CD8-positive, alpha-beta memory T cell (primary cell): ENCODE measurements at regions not wholly inside any gene's neighbourhood (a gene's known extent, or its start where the extent isn't known, plus 50 kb on each side); places are given as distances from the start of the nearest gene placed in this dataset.

Source experiments
- CTCF ChIA-PET: fragments of 350-600 bp; sonication (Branson Sonifier 250); formaldehyde crosslinking; loops from one replicate; lab custom pipeline; 2021; ENCODE audit warnings: antibody characterized with exemption; lab: Charles Lee
- POLR2A ChIA-PET: fragments of 350-600 bp; sonication (Branson Sonifier 250); formaldehyde crosslinking; loops from one replicate; lab custom pipeline; 2021; ENCODE audit warnings: antibody characterized with exemption; lab: Charles Lee
- DNase-seq, 5 donors: peaks; one replicate each; pipeline versions ENCODE4 v3.0.0 to v3.0.0-alpha.2; 2020 to 2022; ENCODE audit warnings: mixed read lengths in 1 of 5
- H3K27ac ChIP-seq: one replicate; pipeline ENCODE4 v1.7.0; 2013; ENCODE audit warnings: low read depth, mild to moderate bottlenecking, low read length, moderate library complexity
- H3K27me3 ChIP-seq: 2 replicates; pipeline ENCODE4 v1.7.0; 2013; ENCODE audit warnings: low read length, mild to moderate bottlenecking; ENCODE audit not compliant: insufficient read depth, poor library complexity, severe bottlenecking
- H3K36me3 ChIP-seq: 2 replicates; pipeline ENCODE4 v1.7.0; 2013; ENCODE audit warnings: mild to moderate bottlenecking, low read length, moderate library complexity; ENCODE audit not compliant: insufficient read depth
- H3K4me1 ChIP-seq: 2 replicates; pipeline ENCODE4 v1.7.0; 2013; ENCODE audit warnings: mild to moderate bottlenecking, low read length, moderate library complexity; ENCODE audit not compliant: insufficient read depth
- H3K4me3 ChIP-seq: 2 replicates; pipeline ENCODE4 v1.7.0; 2013; ENCODE audit warnings: mild to moderate bottlenecking, low read length
- H3K9me3 ChIP-seq: 2 replicates; pipeline ENCODE4 v1.7.0; 2013; ENCODE audit warnings: mild to moderate bottlenecking, low read length
- H3K27ac Mint-ChIP-seq, 8 donors: one replicate each; pipeline ENCODE4 v1.8.0; 2020 to 2021; ENCODE audit warnings: mixed read lengths in 8 of 8, mild to moderate bottlenecking in 6 of 8, inconsistent platforms in 3 of 8, moderate library complexity in 3 of 8
- H3K27me3 Mint-ChIP-seq, 2 donors: one replicate each; pipeline ENCODE4 v1.8.0; 2020 to 2021; ENCODE audit warnings: mixed read lengths in 2 of 2, mild to moderate bottlenecking in 1 of 2, moderate library complexity in 1 of 2
- H3K36me3 Mint-ChIP-seq, 3 donors: one replicate each; pipeline ENCODE4 v1.8.0; 2020 to 2021; ENCODE audit warnings: mixed read lengths in 3 of 3, inconsistent platforms in 1 of 3, mild to moderate bottlenecking in 1 of 3
- H3K4me1 Mint-ChIP-seq, 3 donors: one replicate each; pipeline ENCODE4 v1.8.0; 2020 to 2021; ENCODE audit warnings: mixed read lengths in 3 of 3, inconsistent platforms in 1 of 3, mild to moderate bottlenecking in 1 of 3
- H3K4me3 Mint-ChIP-seq, 7 donors: one replicate each; pipeline ENCODE4 v1.8.0; 2020 to 2021; ENCODE audit warnings: mixed read lengths in 7 of 7, mild to moderate bottlenecking in 6 of 7, moderate library complexity in 4 of 7, inconsistent platforms in 2 of 7
- H3K9me3 Mint-ChIP-seq, 5 donors: one replicate each; pipeline ENCODE4 v1.8.0; 2020 to 2022; ENCODE audit warnings: mixed read lengths in 5 of 5, mild to moderate bottlenecking in 3 of 5, moderate library complexity in 2 of 5, inconsistent platforms in 1 of 5

- ChIA-PET CTCF (no interaction called here), POLR2A (no interaction called here)
- no peak overlapping the region for H3K4me3 ChIP-seq
- DNase-seq, result no peak
- no peaks in the 10 kb centered on the region for H3K4me1 ChIP-seq
- H3K27ac ChIP-seq, result no peak overlapping the region
- no peaks in the 10 kb centered on the region for H3K27me3 ChIP-seq
- H3K4me3 Mint-ChIP-seq, result no peak overlapping the region
- H3K36me3 ChIP-seq, result no peaks in the 10 kb centered on the region
- H3K4me1 Mint-ChIP-seq, result no peaks in the 10 kb centered on the region
- no peaks in the 10 kb centered on the region for H3K9me3 ChIP-seq
- H3K9me3 Mint-ChIP-seq, result peaks cover 3 to 19% (median 4%) of the 10 kb centered on the region in 5 donors
- no peaks in the 10 kb centered on the region for H3K27me3 Mint-ChIP-seq
- H3K27ac Mint-ChIP-seq, result no peak overlapping the region
- H3K36me3 Mint-ChIP-seq, result no peaks in the 10 kb centered on the region
Measured at GRCh38 chr6:74534465-74535211, 671.2 kb downstream of the COL12A1 start.

GRCh38 chr6:74519163-74519562 is 686.7 kb downstream of the COL12A1 start:
- DNase-seq, result no peak
- Mint-ChIP-seq H3K36me3 (no peaks in the 10 kb centered on the region), H3K27me3 (no peaks in the 10 kb centered on the region), H3K9me3 (peaks cover 0 to 8% (median 3%) of the 10 kb centered on the region in 5 donors), H3K27ac (no peak overlapping the region), H3K4me1 (no peaks in the 10 kb centered on the region), H3K4me3 (no peak overlapping the region)
- no peaks in the 10 kb centered on the region for H3K9me3 ChIP-seq
- no peaks in the 10 kb centered on the region for H3K27me3 ChIP-seq
- H3K4me3 ChIP-seq, result no peak overlapping the region
- ChIA-PET CTCF (no interaction called here), POLR2A (no interaction called here)
- H3K27ac ChIP-seq, result no peak overlapping the region
- H3K4me1 ChIP-seq, result no peaks in the 10 kb centered on the region
- no peaks in the 10 kb centered on the region for H3K36me3 ChIP-seq

- no peaks in the 10 kb centered on the region for H3K4me1 Mint-ChIP-seq
- H3K36me3 Mint-ChIP-seq, result no peaks in the 10 kb centered on the region
- peaks cover 0 to 6% (median 3%) of the 10 kb centered on the region in 5 donors for H3K9me3 Mint-ChIP-seq
- Histone ChIP-seq H3K9me3 (no peaks in the 10 kb centered on the region), H3K27me3 (no peaks in the 10 kb centered on the region), H3K36me3 (no peaks in the 10 kb centered on the region), H3K27ac (no peak overlapping the region), H3K4me1 (no peaks in the 10 kb centered on the region), H3K4me3 (no peak overlapping the region)
- CTCF ChIA-PET, result no interaction called here
- no peak overlapping the region for H3K4me3 Mint-ChIP-seq
- no peak overlapping the region for H3K27ac Mint-ChIP-seq
- H3K27me3 Mint-ChIP-seq, result no peaks in the 10 kb centered on the region
- POLR2A ChIA-PET, result no interaction called here
- DNase-seq, result no peak
Measured at GRCh38 chr6:74518035-74518434, 687.8 kb downstream of the COL12A1 start.

GRCh38 chr6:74510878-74511277 is 695.0 kb downstream of the COL12A1 start:
- Histone ChIP-seq H3K4me3 (no peak overlapping the region), H3K4me1 (no peaks in the 10 kb centered on the region), H3K27me3 (no peaks in the 10 kb centered on the region), H3K9me3 (no peaks in the 10 kb centered on the region), H3K36me3 (no peaks in the 10 kb centered on the region), H3K27ac (no peak overlapping the region)
- CTCF ChIA-PET, result no interaction called here
- peaks cover 13 to 34% (median 17%) of the 10 kb centered on the region in 5 donors for H3K9me3 Mint-ChIP-seq
- H3K27me3 Mint-ChIP-seq, result no peaks in the 10 kb centered on the region
- H3K4me3 Mint-ChIP-seq, result no peak overlapping the region
- POLR2A ChIA-PET, result no interaction called here
- H3K36me3 Mint-ChIP-seq, result no peaks in the 10 kb centered on the region
- DNase-seq, result no peak
- no peaks in the 10 kb centered on the region for H3K4me1 Mint-ChIP-seq
- no peak overlapping the region for H3K27ac Mint-ChIP-seq

DNA sequence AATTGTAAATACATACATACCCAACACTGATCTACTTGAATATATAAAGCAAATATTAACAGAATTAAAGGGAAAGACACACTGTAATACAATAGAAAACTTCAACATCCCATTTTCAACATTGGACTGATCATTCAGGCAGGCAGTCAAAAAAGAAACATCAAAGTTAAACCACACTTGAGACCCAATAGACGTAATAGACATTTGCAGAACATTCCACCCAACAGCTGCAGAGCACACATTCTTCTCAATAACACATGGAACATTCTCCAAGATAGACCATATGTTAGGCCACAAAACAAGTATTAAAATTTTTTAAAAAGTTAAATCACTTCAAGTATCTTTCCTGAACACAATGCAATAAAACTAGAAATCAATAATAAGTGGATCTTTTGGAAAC is 698.2 kb downstream of the COL12A1 start:
- H3K4me1 ChIP-seq, result no peaks in the 10 kb centered on the region
- H3K9me3 ChIP-seq, result no peaks in the 10 kb centered on the region
- no peaks in the 10 kb centered on the region for H3K4me1 Mint-ChIP-seq
- H3K27ac ChIP-seq, result no peak overlapping the region
- ChIA-PET POLR2A (no interaction called here), CTCF (no interaction called here)
- no peaks in the 10 kb centered on the region for H3K27me3 ChIP-seq
- H3K9me3 Mint-ChIP-seq, result peaks cover 18 to 45% (median 30%) of the 10 kb centered on the region in 5 donors
- no peak overlapping the region for H3K4me3 Mint-ChIP-seq
- H3K4me3 ChIP-seq, result no peak overlapping the region
- no peak for DNase-seq
- H3K27ac Mint-ChIP-seq, result no peak overlapping the region
- no peaks in the 10 kb centered on the region for H3K36me3 ChIP-seq
- H3K36me3 Mint-ChIP-seq, result no peaks in the 10 kb centered on the region
- H3K27me3 Mint-ChIP-seq, result no peaks in the 10 kb centered on the region

DNA sequence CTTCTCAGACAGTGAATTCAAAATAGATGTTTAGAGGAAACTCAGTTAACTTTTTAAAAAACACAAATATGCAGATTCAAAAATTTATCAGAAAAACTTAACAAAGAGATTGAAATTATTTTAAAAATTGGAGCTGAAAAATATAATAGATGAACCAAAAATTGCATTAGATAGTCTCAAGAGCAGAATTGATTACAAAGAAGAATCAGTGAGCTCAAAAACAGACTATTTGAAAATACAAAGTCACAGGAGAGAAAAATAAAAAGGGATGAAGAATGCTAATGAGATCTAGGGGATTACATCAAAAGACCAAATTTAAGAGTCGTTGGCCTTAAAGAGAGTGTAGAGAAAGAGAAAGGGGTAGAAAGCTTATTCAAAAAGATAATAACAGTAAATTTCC is 700.5 kb downstream of the COL12A1 start:
- no peak overlapping the region for H3K27ac ChIP-seq
- Mint-ChIP-seq H3K27me3 (peaks cover 0 to 2% of the 10 kb centered on the region in 2 donors), H3K4me1 (no peaks in the 10 kb centered on the region), H3K27ac (no peak overlapping the region), H3K9me3 (peaks cover 15 to 56% (median 28%) of the 10 kb centered on the region in 5 donors), H3K4me3 (no peak overlapping the region), H3K36me3 (no peaks in the 10 kb centered on the region)
- no peaks in the 10 kb centered on the region for H3K36me3 ChIP-seq
- ChIA-PET CTCF (no interaction called here), POLR2A (no interaction called here)
- H3K9me3 ChIP-seq, result no peaks in the 10 kb centered on the region
- no peaks in the 10 kb centered on the region for H3K27me3 ChIP-seq
- no peaks in the 10 kb centered on the region for H3K4me1 ChIP-seq
- no peak for DNase-seq
- H3K4me3 ChIP-seq, result no peak overlapping the region

DNA sequence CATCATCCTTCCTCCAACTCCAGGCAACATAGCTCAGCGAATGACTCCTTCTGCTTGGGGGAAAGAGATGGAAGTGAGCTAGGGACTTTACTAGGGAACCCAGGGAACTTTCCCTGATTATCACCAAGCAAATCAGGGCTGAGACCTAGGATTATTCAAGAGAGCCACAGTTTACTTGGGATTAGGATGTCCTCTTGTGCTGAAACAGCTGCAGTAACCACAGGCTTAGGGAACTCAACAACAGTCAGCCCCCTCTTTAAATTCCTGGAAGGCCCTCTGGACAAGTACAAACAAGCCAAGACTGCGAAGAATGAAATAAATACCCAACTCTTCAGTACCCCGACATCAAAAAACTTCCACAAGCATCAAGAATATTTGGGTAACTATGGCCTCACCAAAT is 700.9 kb downstream of the COL12A1 start:
- H3K27ac Mint-ChIP-seq, result no peak overlapping the region
- POLR2A ChIA-PET, result no interaction called here
- Histone ChIP-seq H3K4me1 (no peaks in the 10 kb centered on the region), H3K27ac (no peak overlapping the region), H3K36me3 (no peaks in the 10 kb centered on the region), H3K9me3 (no peaks in the 10 kb centered on the region), H3K27me3 (no peaks in the 10 kb centered on the region), H3K4me3 (no peak overlapping the region)
- DNase-seq, result no peak
- H3K36me3 Mint-ChIP-seq, result no peaks in the 10 kb centered on the region
- CTCF ChIA-PET, result no interaction called here
- H3K4me1 Mint-ChIP-seq, result no peaks in the 10 kb centered on the region
- H3K4me3 Mint-ChIP-seq, result no peak overlapping the region
- H3K27me3 Mint-ChIP-seq, result peaks cover 0 to 2% of the 10 kb centered on the region in 2 donors
- peaks cover 13 to 52% (median 28%) of the 10 kb centered on the region in 5 donors for H3K9me3 Mint-ChIP-seq

- Histone ChIP-seq H3K9me3 (no peaks in the 10 kb centered on the region), H3K27me3 (no peaks in the 10 kb centered on the region), H3K27ac (no peak overlapping the region), H3K4me1 (no peaks in the 10 kb centered on the region), H3K4me3 (no peak overlapping the region), H3K36me3 (no peaks in the 10 kb centered on the region)
- H3K4me1 Mint-ChIP-seq, result no peaks in the 10 kb centered on the region
- H3K36me3 Mint-ChIP-seq, result no peaks in the 10 kb centered on the region
- no peak for DNase-seq
- H3K27me3 Mint-ChIP-seq, result no peaks in the 10 kb centered on the region
- CTCF ChIA-PET, result no interaction called here
- no peak overlapping the region for H3K27ac Mint-ChIP-seq
- POLR2A ChIA-PET, result no interaction called here
- H3K4me3 Mint-ChIP-seq, result no peak overlapping the region
- H3K9me3 Mint-ChIP-seq, result peaks cover 0 to 19% (median 10%) of the 10 kb centered on the region in 5 donors
Measured at GRCh38 chr6:74492587-74492986, 713.3 kb downstream of the COL12A1 start.
